GM12878 (cell line): ENCODE measurements at regions not wholly inside any gene's neighbourhood (a gene's known extent, or its start where the extent isn't known, plus 50 kb on each side); places are given as distances from the start of the nearest gene placed in this dataset.

Source experiments
- EZH2 ChIP-seq: IDR thresholded peaks from 2 replicates; pipeline ENCODE4 v1.6.1; 2012; ENCODE audit warnings: low read depth, mild to moderate bottlenecking, control low read depth, inconsistent platforms, low read length, borderline replicate concordance; ENCODE audit not compliant: control insufficient read depth
- KDM1A ChIP-seq: fragments of 200-600 bp; sonication (generic); IDR thresholded peaks from 2 replicates; pipeline ENCODE4 v1.6.1; 2016; ENCODE audit warnings: borderline replicate concordance
- POLR2AphosphoS2 ChIP-seq: IDR thresholded peaks from 2 replicates; pipeline ENCODE4 v1.6.1; 2011; ENCODE audit warnings: low read depth, mild to moderate bottlenecking, low read length, improper control_type of control experiment, moderate library complexity
- RAD21 ChIP-seq: IDR thresholded peaks from 2 replicates; pipeline ENCODE4 v1.6.1; 2011; ENCODE audit warnings: mild to moderate bottlenecking, low read depth, low read length, moderate library complexity; ENCODE audit not compliant: insufficient read depth
- ZNF24 ChIP-seq: fragments of 450-650 bp; IDR thresholded peaks from 2 replicates; pipeline ENCODE4 v1.6.1; 2017; ENCODE audit warnings: antibody characterized with exemption, mild to moderate bottlenecking

GRCh38 chr17:77721846-77722160, 236.7 kb upstream of the TNRC6C start:
- TF ChIP-seq KDM1A (no peak), ZNF24 (no peak), RAD21 (no peak), EZH2 (no peak), POLR2AphosphoS2 (no peak)
